ENCODE measurements at regions not wholly inside any gene's neighbourhood (a gene's known extent, or its start where the extent isn't known, plus 50 kb on each side); places are given as distances from the start of the nearest gene placed in this dataset.

DNA sequence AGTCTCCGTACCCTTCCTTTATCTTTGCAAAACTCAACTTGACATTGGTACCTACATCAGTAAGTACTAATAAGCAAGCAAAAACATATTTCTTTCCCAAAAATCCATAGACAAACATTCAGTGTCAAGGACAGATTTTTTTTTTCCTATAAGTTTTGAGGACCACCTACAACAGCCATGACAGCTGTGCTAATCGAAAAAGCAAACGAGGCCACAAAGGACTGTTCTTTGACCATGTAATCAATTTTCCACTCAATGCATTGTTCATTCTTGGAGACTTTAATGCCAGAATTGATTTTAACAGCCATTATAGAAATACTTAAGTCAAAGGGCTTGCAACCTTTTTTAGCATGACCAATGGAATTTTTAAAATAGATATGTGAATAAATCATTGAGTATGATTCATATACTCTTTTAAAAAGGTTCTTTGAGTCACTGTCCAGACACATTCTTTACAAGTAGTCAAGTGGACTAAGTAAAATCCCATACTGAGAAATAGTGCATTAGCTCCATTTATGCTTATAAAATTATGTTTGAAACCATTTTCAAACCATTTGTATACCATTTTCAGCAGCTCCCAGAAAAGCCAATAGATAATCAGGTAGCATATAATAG is 323.9 kb downstream of the MZT1 start:
- H3K27me3 ChIP-seq (replicated peaks; ENCODE audit: insufficient read depth, low read length): no peaks in the 10 kb centered on the region
- TF ChIP-seq, protein P1, sequence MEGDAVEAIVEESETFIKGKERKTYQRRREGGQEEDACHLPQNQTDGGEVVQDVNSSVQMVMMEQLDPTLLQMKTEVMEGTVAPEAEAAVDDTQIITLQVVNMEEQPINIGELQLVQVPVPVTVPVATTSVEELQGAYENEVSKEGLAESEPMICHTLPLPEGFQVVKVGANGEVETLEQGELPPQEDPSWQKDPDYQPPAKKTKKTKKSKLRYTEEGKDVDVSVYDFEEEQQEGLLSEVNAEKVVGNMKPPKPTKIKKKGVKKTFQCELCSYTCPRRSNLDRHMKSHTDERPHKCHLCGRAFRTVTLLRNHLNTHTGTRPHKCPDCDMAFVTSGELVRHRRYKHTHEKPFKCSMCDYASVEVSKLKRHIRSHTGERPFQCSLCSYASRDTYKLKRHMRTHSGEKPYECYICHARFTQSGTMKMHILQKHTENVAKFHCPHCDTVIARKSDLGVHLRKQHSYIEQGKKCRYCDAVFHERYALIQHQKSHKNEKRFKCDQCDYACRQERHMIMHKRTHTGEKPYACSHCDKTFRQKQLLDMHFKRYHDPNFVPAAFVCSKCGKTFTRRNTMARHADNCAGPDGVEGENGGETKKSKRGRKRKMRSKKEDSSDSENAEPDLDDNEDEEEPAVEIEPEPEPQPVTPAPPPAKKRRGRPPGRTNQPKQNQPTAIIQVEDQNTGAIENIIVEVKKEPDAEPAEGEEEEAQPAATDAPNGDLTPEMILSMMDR (IDR thresholded peaks at IDR 0.05; ENCODE audit: low read length): no peak
- no peak for TF ChIP-seq EZH2phosphoT487 (IDR thresholded peaks at IDR 0.05; ENCODE audit: low read length)
- no peaks in the 10 kb centered on the region for H3K9me2 ChIP-seq (replicated peaks; ENCODE audit: insufficient read depth, low read length)
- H3K36me3 ChIP-seq (replicated peaks; ENCODE audit: insufficient read depth, low read length): no peaks in the 10 kb centered on the region
- no peaks in the 10 kb centered on the region for H3K4me1 ChIP-seq (ENCODE audit: low read length)
- H4K20me1 ChIP-seq (ENCODE audit: insufficient read depth, low read length): no peaks in the 10 kb centered on the region
- no peaks in the 10 kb centered on the region for H3K79me2 ChIP-seq (ENCODE audit: low read length)
- no peak overlapping the region for H3K4me2 ChIP-seq (ENCODE audit: low read depth, low read length)
- H2AFZ ChIP-seq (ENCODE audit: low read length): no peak overlapping the region
- H3K27ac ChIP-seq (ENCODE audit: low read length): no peak overlapping the region
- H3K4me3 ChIP-seq (ENCODE audit: low read length): no peak overlapping the region
- H3K9ac ChIP-seq (ENCODE audit: low read length): no peak overlapping the region
- H3K9me3 ChIP-seq (replicated peaks; ENCODE audit: insufficient read depth, low read length): no peaks in the 10 kb centered on the region
- H3F3A ChIP-seq (ENCODE audit: insufficient read depth, low read length): no peaks in the 10 kb centered on the region
- DNase-seq: no peak

DNA sequence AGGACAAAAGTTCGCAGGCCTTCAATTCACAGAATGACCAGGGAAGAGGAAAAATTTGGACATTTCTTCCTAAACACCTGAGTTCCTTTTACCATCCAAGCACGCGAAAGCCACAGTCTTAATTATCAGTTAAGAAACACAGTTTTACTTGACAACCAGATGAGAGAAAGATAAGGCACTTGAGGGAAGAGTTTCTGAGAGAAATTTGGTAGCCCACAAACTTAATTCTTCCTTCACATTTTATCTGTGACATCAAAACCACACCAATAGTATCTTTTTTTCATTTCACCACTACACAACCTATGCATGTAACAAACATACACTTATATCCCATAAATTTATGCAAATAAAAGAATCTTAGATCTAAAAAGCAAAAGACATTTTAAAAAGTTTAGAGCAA is 326.6 kb downstream of the MZT1 start:
- H3K9me2 ChIP-seq (replicated peaks; ENCODE audit: insufficient read depth, low read length): no peaks in the 10 kb centered on the region
- TF ChIP-seq EZH2phosphoT487 (IDR thresholded peaks at IDR 0.05; ENCODE audit: low read length): no peak
- TF ChIP-seq EZH2 (optimal IDR thresholded peaks at IDR 0.05; ENCODE audit: low read depth, low read length): no peak
- TF ChIP-seq, protein P1 (IDR thresholded peaks at IDR 0.05; ENCODE audit: low read length): no peak
- no peaks in the 10 kb centered on the region for H3K4me1 ChIP-seq (ENCODE audit: low read length)
- H3K79me2 ChIP-seq (ENCODE audit: low read length): no peaks in the 10 kb centered on the region
- H3K36me3 ChIP-seq (replicated peaks; ENCODE audit: insufficient read depth, low read length): no peaks in the 10 kb centered on the region
- DNase-seq: no peak
- no peaks in the 10 kb centered on the region for H4K20me1 ChIP-seq (ENCODE audit: insufficient read depth, low read length)
- H3F3A ChIP-seq (ENCODE audit: insufficient read depth, low read length): no peaks in the 10 kb centered on the region
- no peak overlapping the region for H2AFZ ChIP-seq (ENCODE audit: low read length)
- H3K9ac ChIP-seq (ENCODE audit: low read length): no peak overlapping the region
- H3K9me3 ChIP-seq (replicated peaks; ENCODE audit: insufficient read depth, low read length): no peaks in the 10 kb centered on the region
- H3K4me3 ChIP-seq (ENCODE audit: low read length): no peak overlapping the region
- H3K27me3 ChIP-seq (replicated peaks; ENCODE audit: insufficient read depth, low read length): no peaks in the 10 kb centered on the region
- H3K27ac ChIP-seq (ENCODE audit: low read length): no peak overlapping the region
- no peak overlapping the region for H3K4me2 ChIP-seq (ENCODE audit: low read depth, low read length)

DNA sequence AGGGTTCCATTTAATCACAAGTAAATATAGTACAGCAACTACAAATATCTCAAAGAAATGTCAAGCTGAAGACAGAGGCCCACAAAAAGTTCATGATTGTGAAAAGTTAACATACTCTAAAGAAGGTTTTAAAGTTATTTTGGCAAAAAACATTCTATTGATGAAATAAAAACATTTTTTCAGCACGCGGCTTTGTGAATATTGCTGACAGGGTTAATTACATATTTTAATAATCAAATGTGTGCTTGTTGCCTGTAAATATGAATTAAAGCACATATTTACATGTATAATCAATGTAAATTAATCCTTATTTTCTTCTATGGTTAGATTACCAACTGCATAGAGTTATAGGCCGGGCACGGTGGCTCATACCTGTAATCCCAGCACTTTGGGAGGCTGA is 328.1 kb downstream of the MZT1 start:
- DNase-seq: no peak
- Histone ChIP-seq H3K4me1 (ENCODE audit: low read length) (no peaks in the 10 kb centered on the region), H4K20me1 (ENCODE audit: insufficient read depth, low read length) (no peaks in the 10 kb centered on the region), H3K36me3 (replicated peaks; ENCODE audit: insufficient read depth, low read length) (no peaks in the 10 kb centered on the region), H2AFZ (ENCODE audit: low read length) (no peak overlapping the region), H3K79me2 (ENCODE audit: low read length) (no peaks in the 10 kb centered on the region), H3K4me2 (ENCODE audit: low read depth, low read length) (no peak overlapping the region), H3K4me3 (ENCODE audit: low read length) (no peak overlapping the region), H3F3A (ENCODE audit: insufficient read depth, low read length) (no peaks in the 10 kb centered on the region), H3K9ac (ENCODE audit: low read length) (no peak overlapping the region), H3K9me2 (replicated peaks; ENCODE audit: insufficient read depth, low read length) (no peaks in the 10 kb centered on the region), H3K27ac (ENCODE audit: low read length) (no peak overlapping the region), H3K27me3 (replicated peaks; ENCODE audit: insufficient read depth, low read length) (no peaks in the 10 kb centered on the region), H3K9me3 (replicated peaks; ENCODE audit: insufficient read depth, low read length) (no peaks in the 10 kb centered on the region)
- TF ChIP-seq EZH2 (optimal IDR thresholded peaks at IDR 0.05; ENCODE audit: low read depth, low read length) (no peak), EZH2phosphoT487 (IDR thresholded peaks at IDR 0.05; ENCODE audit: low read length) (no peak)
- TF ChIP-seq, protein P1 (IDR thresholded peaks at IDR 0.05; ENCODE audit: low read length): no peak
